HAP-1 (cell line): ENCODE measurements at regions not wholly inside any gene's neighbourhood (a gene's known extent, or its start where the extent isn't known, plus 50 kb on each side); places are given as distances from the start of the nearest gene placed in this dataset.

Experiments used
- DNase-seq, 2 experiments: peaks; one replicate each; pipeline ENCODE4 v3.0.0-alpha.2; 2016 to 2020; ENCODE audit warnings: low spot score in 2 of 2
- H3K27me3 ChIP-seq: fragments of 250-450 bp; sonication (Bioruptor Pico); 2 replicates; pipeline ENCODE4 v1.5.1; 2020; ENCODE audit warnings: low read depth, mild to moderate bottlenecking, moderate library complexity
- H3K36me3 ChIP-seq: fragments of 250-450 bp; sonication (Bioruptor Pico); replicated peaks from 2 replicates; pipeline ENCODE4 v1.5.1; 2020; ENCODE audit warnings: mild to moderate bottlenecking
- H3K4me1 ChIP-seq: fragments of 250-450 bp; sonication (Bioruptor Pico); 2 replicates; pipeline ENCODE4 v1.5.1; 2020; ENCODE audit warnings: mild to moderate bottlenecking
- H3K4me3 ChIP-seq: fragments of 250-450 bp; sonication (Bioruptor Pico); 2 replicates; pipeline ENCODE4 v1.5.1; 2020; ENCODE audit warnings: mild to moderate bottlenecking, moderate library complexity
- H3K9me3 ChIP-seq: fragments of 250-450 bp; sonication (Bioruptor Pico); 2 replicates; pipeline ENCODE4 v1.5.1; 2020; ENCODE audit warnings: mild to moderate bottlenecking, moderate library complexity
- in situ Hi-C: fragments of 300-500 bp; cut with MboI; formaldehyde crosslinking; loops from 3 replicates; pipeline ENCODE4 v1.14.3; 2020; ENCODE audit warnings: low sequenced_read_pairs, inconsistent platforms, mixed read lengths

GRCh38 chr6:103178193-103178592, 1681.5 kb downstream of the HACE1 start:
- DNase-seq, result no peak
- in situ Hi-C loops, result no loop called here
- Histone ChIP-seq H3K4me3 (no peak overlapping the region), H3K36me3 (no peaks in the 10 kb centered on the region), H3K9me3 (no peaks in the 10 kb centered on the region), H3K27me3 (no peaks in the 10 kb centered on the region), H3K4me1 (no peaks in the 10 kb centered on the region)

GRCh38 chr6:103177791-103178190, 1681.9 kb downstream of the HACE1 start:
- Histone ChIP-seq H3K27me3 (no peaks in the 10 kb centered on the region), H3K9me3 (no peaks in the 10 kb centered on the region), H3K4me3 (no peak overlapping the region), H3K4me1 (no peaks in the 10 kb centered on the region), H3K36me3 (no peaks in the 10 kb centered on the region)
- in situ Hi-C loops, result no loop called here
- DNase-seq, result peak; percentile 15 to 31

GRCh38 chr6:103175056-103175455, 1684.7 kb downstream of the HACE1 start:
- Histone ChIP-seq H3K27me3 (no peaks in the 10 kb centered on the region), H3K9me3 (no peaks in the 10 kb centered on the region), H3K4me3 (no peak overlapping the region), H3K36me3 (no peaks in the 10 kb centered on the region), H3K4me1 (no peaks in the 10 kb centered on the region)
- in situ Hi-C loops, result no loop called here
- DNase-seq, result no peak

- Histone ChIP-seq H3K27me3 (no peaks in the 10 kb centered on the region), H3K4me1 (no peaks in the 10 kb centered on the region), H3K9me3 (no peaks in the 10 kb centered on the region), H3K36me3 (no peaks in the 10 kb centered on the region), H3K4me3 (no peak overlapping the region)
- no peak for DNase-seq
- in situ Hi-C loops, result no loop called here
These were observed 1692.2 kb downstream of the HACE1 start for GRCh38 chr6:103167345-103168071.

- in situ Hi-C loops, result no loop called here
- Histone ChIP-seq H3K4me3 (no peak overlapping the region), H3K36me3 (no peaks in the 10 kb centered on the region), H3K9me3 (no peaks in the 10 kb centered on the region), H3K27me3 (no peaks in the 10 kb centered on the region; the same call in 1 of the 2 replicates), H3K4me1 (no peaks in the 10 kb centered on the region)
- no peak for DNase-seq
These were observed 1704.7 kb downstream of the HACE1 start for GRCh38 chr6:103154779-103155572.

- no peaks in the 10 kb centered on the region for H3K36me3 ChIP-seq
- DNase-seq, result no peak
- in situ Hi-C loops, result no loop called here
- H3K4me1 ChIP-seq, result no peaks in the 10 kb centered on the region
- H3K9me3 ChIP-seq, result no peaks in the 10 kb centered on the region
- no peaks in the 10 kb centered on the region; the same call in 1 of the 2 replicates for H3K27me3 ChIP-seq
- H3K4me3 ChIP-seq, result no peak overlapping the region
These were observed 1706.7 kb downstream of the HACE1 start for GRCh38 chr6:103153016-103153415.

GRCh38 chr6:103142902-103143301, 1716.8 kb downstream of the HACE1 start:
- Histone ChIP-seq H3K9me3 (no peaks in the 10 kb centered on the region), H3K27me3 (peaks cover 4% of the 10 kb centered on the region; the same call in 1 of the 2 replicates), H3K4me3 (no peak overlapping the region), H3K36me3 (no peaks in the 10 kb centered on the region), H3K4me1 (no peaks in the 10 kb centered on the region)
- no peak for DNase-seq
- in situ Hi-C loops, result no loop called here

GRCh38 chr6:103140308-103141027, 1719.3 kb downstream of the HACE1 start:
- in situ Hi-C loops, result no loop called here
- no peaks in the 10 kb centered on the region for H3K4me1 ChIP-seq
- no peak for DNase-seq

GRCh38 chr6:103139377-103139776, 1720.3 kb downstream of the HACE1 start:
- in situ Hi-C loops, result no loop called here
- H3K4me1 ChIP-seq, result no peaks in the 10 kb centered on the region
- no peak for DNase-seq
- no peak overlapping the region for H3K4me3 ChIP-seq
- H3K36me3 ChIP-seq, result no peaks in the 10 kb centered on the region
- H3K9me3 ChIP-seq, result no peaks in the 10 kb centered on the region
- peaks cover 4% of the 10 kb centered on the region; the same call in 1 of the 2 replicates for H3K27me3 ChIP-seq

More at GRCh38 chr6:103140308-103141027, 1719.3 kb downstream of the HACE1 start:
- no peak overlapping the region for H3K4me3 ChIP-seq
- H3K9me3 ChIP-seq, result no peaks in the 10 kb centered on the region
- H3K36me3 ChIP-seq, result no peaks in the 10 kb centered on the region
- peaks cover 4% of the 10 kb centered on the region; the same call in 1 of the 2 replicates for H3K27me3 ChIP-seq

- in situ Hi-C loops, result no loop called here
- Histone ChIP-seq H3K36me3 (no peaks in the 10 kb centered on the region), H3K4me1 (no peaks in the 10 kb centered on the region), H3K27me3 (no peaks in the 10 kb centered on the region; the same call in 1 of the 2 replicates), H3K9me3 (no peaks in the 10 kb centered on the region), H3K4me3 (no peak overlapping the region)
- DNase-seq, result no peak
These were observed 1731.0 kb downstream of the GRIK2 start for GRCh38 chr6:103124471-103124870.

- DNase-seq, result peak; percentile 58 to 85
- in situ Hi-C loops, result no loop called here
- Histone ChIP-seq H3K27me3 (no peaks in the 10 kb centered on the region), H3K36me3 (no peaks in the 10 kb centered on the region), H3K4me1 (no peaks in the 10 kb centered on the region), H3K4me3 (no peak overlapping the region), H3K9me3 (no peaks in the 10 kb centered on the region)
These were observed 1729.5 kb downstream of the GRIK2 start for GRCh38 chr6:103122766-103123601.

GRCh38 chr6:103119056-103119455, 1725.5 kb downstream of the GRIK2 start:
- in situ Hi-C loops, result no loop called here
- DNase-seq, result no peak
- H3K36me3 ChIP-seq, result no peaks in the 10 kb centered on the region
- H3K4me3 ChIP-seq, result no peak overlapping the region
- H3K9me3 ChIP-seq, result no peaks in the 10 kb centered on the region
- H3K27me3 ChIP-seq, result no peaks in the 10 kb centered on the region
- H3K4me1 ChIP-seq, result no peaks in the 10 kb centered on the region

- Histone ChIP-seq H3K4me1 (no peaks in the 10 kb centered on the region), H3K9me3 (no peaks in the 10 kb centered on the region), H3K4me3 (no peak overlapping the region), H3K36me3 (no peaks in the 10 kb centered on the region), H3K27me3 (no peaks in the 10 kb centered on the region)
- in situ Hi-C loops, result no loop called here
- no peak for DNase-seq
These were observed 1721.1 kb downstream of the GRIK2 start for GRCh38 chr6:103114582-103114981.
